Right atrium auricular region (tissue), 2 donors: ENCODE measurements at regions not wholly inside any gene's neighbourhood (a gene's known extent, or its start where the extent isn't known, plus 50 kb on each side); places are given as distances from the start of the nearest gene placed in this dataset.

Source experiments
- DNase-seq: peaks from one replicate; pipeline ENCODE4 v3.0.0-alpha.2; 2019; ENCODE audit warnings: low spot score
- H3K27ac ChIP-seq, 2 donors: fragments of 200-600 bp; sonication (generic); 1 replicate in 1 of 2; 2 replicates in 1 of 2; pipeline ENCODE4 v1.5.1; 2016 to 2019
- H3K27me3 ChIP-seq, 2 donors: fragments of 200-600 bp; sonication (generic); one replicate each; pipeline versions ENCODE4 v1.5.1 to v1.6.0; 2017 to 2019
- H3K36me3 ChIP-seq: fragments of 200-600 bp; sonication (generic); one replicate; pipeline ENCODE4 v1.5.1; 2016
- H3K4me1 ChIP-seq, 2 donors: fragments of 200-600 bp; sonication (generic); one replicate each; pipeline versions ENCODE4 v1.5.1 to v1.6.0; 2017 to 2019
- H3K4me3 ChIP-seq, 2 donors: fragments of 200-600 bp; sonication (generic); 1 replicate in 1 of 2; 2 replicates in 1 of 2; pipeline ENCODE4 v1.5.1; 2017 to 2019; ENCODE audit warnings: mild to moderate bottlenecking in 1 of 2, moderate library complexity in 1 of 2
- H3K9me3 ChIP-seq, 2 donors: fragments of 200-600 bp; sonication (generic); one replicate each; pipeline ENCODE4 v1.5.1; 2019
- CTCF ChIP-seq, 2 donors: fragments of 200-600 bp; sonication (generic); IDR thresholded peaks; one replicate each; pipeline ENCODE4 v1.5.1; 2019; ENCODE audit warnings: antibody characterized with exemption in 2 of 2

GRCh38 chr13:67620665-67621064, 390.5 kb upstream of the PCDH9 start:
- Histone ChIP-seq H3K4me3 (no peak overlapping the region), H3K36me3 (no peaks in the 10 kb centered on the region), H3K27me3 (no peaks in the 10 kb centered on the region), H3K4me1 (no peaks in the 10 kb centered on the region), H3K27ac (no peak overlapping the region), H3K9me3 (no peaks in the 10 kb centered on the region)
- DNase-seq, result no peak
- no peak for TF ChIP-seq CTCF (IDR thresholded peaks at IDR 0.05)

DNA sequence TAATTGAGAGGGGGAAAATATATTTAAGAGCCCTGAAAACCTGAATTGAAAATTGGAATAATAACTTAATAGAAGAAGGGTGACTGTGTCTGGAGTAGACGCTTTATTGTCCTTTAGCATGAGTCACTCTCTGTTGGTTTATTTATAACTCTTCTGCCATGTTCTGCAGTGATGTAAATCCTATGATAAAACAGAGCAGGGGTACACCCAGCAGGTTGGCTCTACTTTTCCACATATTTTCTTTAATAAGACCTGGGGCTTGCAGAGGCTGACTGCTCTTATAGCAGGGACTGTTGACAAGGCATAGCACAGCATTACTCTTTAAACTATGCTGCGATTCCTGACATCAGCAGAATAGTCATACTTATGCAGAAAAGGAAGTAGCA, 389.9 kb upstream of the PCDH9 start:
- H3K27ac ChIP-seq, result no peak overlapping the region
- no peak for TF ChIP-seq CTCF (IDR thresholded peaks at IDR 0.05)
- H3K27me3 ChIP-seq, result no peaks in the 10 kb centered on the region
- no peaks in the 10 kb centered on the region for H3K36me3 ChIP-seq
- no peak for DNase-seq
- no peaks in the 10 kb centered on the region for H3K4me1 ChIP-seq
- no peaks in the 10 kb centered on the region for H3K9me3 ChIP-seq
- no peak overlapping the region for H3K4me3 ChIP-seq

DNA sequence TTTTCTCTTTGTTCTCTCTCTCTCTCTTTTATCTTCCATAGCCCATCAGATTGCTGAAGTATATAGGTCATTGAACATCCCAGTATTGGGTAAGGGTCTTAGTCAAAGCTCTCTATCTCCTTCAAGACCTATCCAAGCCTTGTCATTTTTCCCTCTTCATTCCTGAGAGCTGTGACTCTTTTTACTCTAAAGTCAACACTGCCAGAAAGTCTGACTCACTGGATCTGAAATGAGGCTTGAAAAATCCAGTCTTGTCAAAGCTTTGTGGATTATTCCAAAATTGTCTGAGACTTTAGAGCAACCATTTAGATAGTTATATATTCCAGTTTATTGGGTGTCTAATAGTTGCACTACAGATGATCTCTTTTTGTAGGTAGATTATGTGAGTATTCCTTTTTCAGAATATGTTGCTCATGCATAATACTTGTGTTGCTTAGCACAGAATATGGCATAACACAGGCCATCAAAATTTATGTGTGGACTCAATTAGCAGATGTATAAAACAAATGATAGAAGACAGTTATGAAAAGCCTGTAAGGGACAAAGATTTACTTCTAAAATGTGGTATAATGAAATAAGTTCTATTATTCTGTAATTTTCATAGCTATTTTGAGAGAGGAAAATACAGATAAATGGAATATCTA, 389.3 kb upstream of the PCDH9 start:
- no peaks in the 10 kb centered on the region for H3K36me3 ChIP-seq
- H3K27me3 ChIP-seq, result no peaks in the 10 kb centered on the region
- H3K4me3 ChIP-seq, result no peak overlapping the region
- H3K4me1 ChIP-seq, result no peaks in the 10 kb centered on the region
- H3K27ac ChIP-seq, result no peak overlapping the region
- TF ChIP-seq CTCF (IDR thresholded peaks at IDR 0.05), result no peak
- H3K9me3 ChIP-seq, result no peaks in the 10 kb centered on the region
- DNase-seq, result no peak

DNA sequence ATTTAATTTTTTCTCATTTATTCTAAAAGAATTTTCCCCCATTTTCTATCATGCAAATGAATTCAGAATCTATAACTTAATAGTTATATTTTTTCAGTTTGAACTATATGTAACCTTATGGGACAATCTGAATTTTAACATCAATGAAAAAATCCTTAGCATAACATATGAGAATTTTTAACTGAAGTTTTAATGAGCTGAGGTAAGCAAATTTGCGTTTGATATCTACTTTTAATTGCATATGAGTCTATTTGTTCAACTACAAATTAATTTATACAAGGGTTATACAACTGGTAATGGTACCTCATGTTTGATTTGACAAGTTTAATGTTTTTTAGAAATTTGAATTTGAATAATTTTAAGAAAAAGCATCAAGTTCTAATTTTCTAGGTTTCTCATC, 384.4 kb upstream of the PCDH9 start:
- H3K27me3 ChIP-seq, result no peaks in the 10 kb centered on the region
- no peak for DNase-seq
- H3K36me3 ChIP-seq, result no peaks in the 10 kb centered on the region
- H3K4me1 ChIP-seq, result no peaks in the 10 kb centered on the region
- H3K27ac ChIP-seq, result no peak overlapping the region
- H3K4me3 ChIP-seq, result no peak overlapping the region
- TF ChIP-seq CTCF (IDR thresholded peaks at IDR 0.05), result no peak
- H3K9me3 ChIP-seq, result no peaks in the 10 kb centered on the region

- Histone ChIP-seq H3K4me1 (no peaks in the 10 kb centered on the region), H3K27me3 (no peaks in the 10 kb centered on the region), H3K27ac (no peak overlapping the region), H3K9me3 (no peaks in the 10 kb centered on the region), H3K36me3 (no peaks in the 10 kb centered on the region), H3K4me3 (no peak overlapping the region)
- no peak for DNase-seq
- TF ChIP-seq CTCF (IDR thresholded peaks at IDR 0.05), result no peak
Observed at GRCh38 chr13:67614013-67614412, 383.9 kb upstream of the PCDH9 start.

- Histone ChIP-seq H3K27ac (no peak overlapping the region), H3K27me3 (no peaks in the 10 kb centered on the region), H3K9me3 (no peaks in the 10 kb centered on the region), H3K36me3 (no peaks in the 10 kb centered on the region), H3K4me1 (no peaks in the 10 kb centered on the region), H3K4me3 (no peak overlapping the region)
- DNase-seq, result no peak
- no peak for TF ChIP-seq CTCF (IDR thresholded peaks at IDR 0.05)
Observed at GRCh38 chr13:67588607-67589006, 358.5 kb upstream of the PCDH9 start.
